Loucy (cell line): ENCODE measurements at regions not wholly inside any gene's neighbourhood (a gene's known extent, or its start where the extent isn't known, plus 50 kb on each side); places are given as distances from the start of the nearest gene placed in this dataset.

Source experiments
- H2AFZ ChIP-seq: fragments of 200-600 bp; sonication (generic); 2 replicates; pipeline ENCODE4 v1.6.0; 2016; ENCODE audit warnings: antibody characterized with exemption, mild to moderate bottlenecking, low read length, moderate library complexity
- H3F3A ChIP-seq: fragments of 200-600 bp; 2 replicates; pipeline ENCODE4 v1.6.0; 2016; ENCODE audit warnings: antibody characterized with exemption, low read depth, mild to moderate bottlenecking
- H3K27me3 ChIP-seq: fragments of 200-600 bp; sonication (generic); 2 replicates; pipeline ENCODE4 v1.6.1; 2014; ENCODE audit warnings: low read length, mild to moderate bottlenecking; ENCODE audit not compliant: insufficient read depth, poor library complexity, severe bottlenecking
- H3K36me3 ChIP-seq: fragments of 200-600 bp; sonication (generic); 2 replicates; pipeline ENCODE4 v1.6.1; 2016; ENCODE audit warnings: low read length; ENCODE audit not compliant: insufficient read depth
- H3K4me1 ChIP-seq: fragments of 200-600 bp; sonication (generic); 2 replicates; pipeline ENCODE4 v1.5.1; 2014; ENCODE audit warnings: low read length, mild to moderate bottlenecking; ENCODE audit not compliant: insufficient read depth, poor library complexity, severe bottlenecking
- H3K4me2 ChIP-seq: fragments of 200-600 bp; sonication (generic); 2 replicates; pipeline ENCODE4 v1.6.0; 2014; ENCODE audit warnings: antibody characterized with exemption, low read length, low read depth, mild to moderate bottlenecking; ENCODE audit not compliant: poor library complexity, severe bottlenecking
- H3K4me3 ChIP-seq: fragments of 200-600 bp; sonication (generic); 2 replicates; pipeline ENCODE4 v1.5.1; 2014; ENCODE audit warnings: low read length, mild to moderate bottlenecking, mixed read lengths; ENCODE audit not compliant: poor library complexity, severe bottlenecking
- H3K79me2 ChIP-seq: fragments of 200-600 bp; sonication (generic); 2 replicates; pipeline ENCODE4 v1.6.1; 2014; ENCODE audit warnings: low read length; ENCODE audit not compliant: insufficient read depth
- H3K9ac ChIP-seq: fragments of 200-600 bp; sonication (generic); 2 replicates; pipeline ENCODE4 v1.6.0; 2014; ENCODE audit warnings: mild to moderate bottlenecking, low read depth, low read length, moderate library complexity; ENCODE audit not compliant: poor library complexity, severe bottlenecking
- H3K9me2 ChIP-seq: fragments of 200-600 bp; sonication (generic); replicated peaks from 2 replicates; pipeline ENCODE4 v1.6.1; 2016; ENCODE audit warnings: low read depth, low read length, mixed read lengths
- H3K9me3 ChIP-seq: fragments of 200-600 bp; sonication (generic); 2 replicates; pipeline ENCODE4 v1.6.1; 2014; ENCODE audit warnings: mild to moderate bottlenecking, antibody characterized with exemption, low read length, low read depth; ENCODE audit not compliant: insufficient read depth
- H4K20me1 ChIP-seq: fragments of 200-600 bp; sonication (generic); 2 replicates; pipeline ENCODE4 v1.6.0; 2014; ENCODE audit warnings: antibody characterized with exemption, low read length, mild to moderate bottlenecking; ENCODE audit not compliant: insufficient read depth, poor library complexity, severe bottlenecking
- CTCF ChIP-seq: fragments of 200-600 bp; sonication (generic); conservative IDR thresholded peaks from 2 replicates; pipeline ENCODE4 v1.5.1; 2014; ENCODE audit warnings: mild to moderate bottlenecking, antibody characterized with exemption, low read length
- EZH2phosphoT487 ChIP-seq: fragments of 200-600 bp; IDR thresholded peaks from 2 replicates; pipeline ENCODE4 v1.6.1; 2018; ENCODE audit warnings: antibody characterized with exemption, mild to moderate bottlenecking, moderate library complexity, borderline replicate concordance

GRCh38 chr7:26066736-26067135 lies 85.3 kb upstream of the NFE2L3 start:
- H3K9ac ChIP-seq = no peak overlapping the region

GRCh38 chr7:26070290-26070689 lies 81.7 kb upstream of the NFE2L3 start:
- H2AFZ ChIP-seq = no peak overlapping the region
- no peak for TF ChIP-seq EZH2phosphoT487
- no peaks in the 10 kb centered on the region for H3K36me3 ChIP-seq
- H3K4me3 ChIP-seq = no peak overlapping the region
- H3K4me1 ChIP-seq = no peaks in the 10 kb centered on the region
- no peaks in the 10 kb centered on the region for H3F3A ChIP-seq
- no peak overlapping the region for H3K9ac ChIP-seq
- H3K27me3 ChIP-seq = no peaks in the 10 kb centered on the region
- H4K20me1 ChIP-seq = no peaks in the 10 kb centered on the region
- no peaks in the 10 kb centered on the region for H3K9me3 ChIP-seq
- no peaks in the 10 kb centered on the region for H3K9me2 ChIP-seq
- no peak overlapping the region for H3K4me2 ChIP-seq
- H3K79me2 ChIP-seq = no peaks in the 10 kb centered on the region

More at GRCh38 chr7:26066736-26067135, 85.3 kb upstream of the NFE2L3 start:
- H3K9me3 ChIP-seq = no peaks in the 10 kb centered on the region
- no peak overlapping the region for H3K4me2 ChIP-seq
- H3K27me3 ChIP-seq = no peaks in the 10 kb centered on the region
- no peaks in the 10 kb centered on the region for H3F3A ChIP-seq
- no peak overlapping the region for H3K4me3 ChIP-seq
- H2AFZ ChIP-seq = no peak overlapping the region
- no peaks in the 10 kb centered on the region for H3K36me3 ChIP-seq
- H4K20me1 ChIP-seq = no peaks in the 10 kb centered on the region
- H3K9me2 ChIP-seq = no peaks in the 10 kb centered on the region
- H3K4me1 ChIP-seq = no peaks in the 10 kb centered on the region
- H3K79me2 ChIP-seq = no peaks in the 10 kb centered on the region
- TF ChIP-seq CTCF (no peak), EZH2phosphoT487 (no peak)

- H3K9me2 ChIP-seq = no peaks in the 10 kb centered on the region
- no peak overlapping the region for H3K4me2 ChIP-seq
- TF ChIP-seq EZH2phosphoT487 = no peak
- TF ChIP-seq CTCF = no peak
- H3K79me2 ChIP-seq = no peaks in the 10 kb centered on the region
- H3K9ac ChIP-seq = no peak overlapping the region
- no peaks in the 10 kb centered on the region for H3K9me3 ChIP-seq
- H4K20me1 ChIP-seq = no peaks in the 10 kb centered on the region
- H3F3A ChIP-seq = no peaks in the 10 kb centered on the region
- no peak overlapping the region for H3K4me3 ChIP-seq
- no peaks in the 10 kb centered on the region for H3K36me3 ChIP-seq
- no peaks in the 10 kb centered on the region for H3K4me1 ChIP-seq
- no peak overlapping the region for H2AFZ ChIP-seq
- H3K27me3 ChIP-seq = no peaks in the 10 kb centered on the region
Measured at GRCh38 chr7:26071622-26072456, 80.2 kb upstream of the NFE2L3 start.

GRCh38 chr7:26073041-26073440 lies 79.0 kb upstream of the NFE2L3 start:
- no peaks in the 10 kb centered on the region for H4K20me1 ChIP-seq
- H3K4me1 ChIP-seq = no peaks in the 10 kb centered on the region
- no peaks in the 10 kb centered on the region for H3F3A ChIP-seq
- H2AFZ ChIP-seq = no peak overlapping the region
- TF ChIP-seq EZH2phosphoT487 (no peak), CTCF (no peak)
- no peak overlapping the region for H3K4me3 ChIP-seq
- H3K27me3 ChIP-seq = no peaks in the 10 kb centered on the region
- H3K9me2 ChIP-seq = no peaks in the 10 kb centered on the region
- H3K36me3 ChIP-seq = no peaks in the 10 kb centered on the region
- H3K4me2 ChIP-seq = no peak overlapping the region
- no peak overlapping the region for H3K9ac ChIP-seq
- no peaks in the 10 kb centered on the region for H3K9me3 ChIP-seq
- no peaks in the 10 kb centered on the region for H3K79me2 ChIP-seq
